Uterus (tissue), 2 donors: ENCODE measurements at regions not wholly inside any gene's neighbourhood (a gene's known extent, or its start where the extent isn't known, plus 50 kb on each side); places are given as distances from the start of the nearest gene placed in this dataset.

Source experiments
- POLR2A ChIP-seq, 2 donors: fragments of 450-650 bp; IDR thresholded peaks; one replicate each; pipeline ENCODE4 v1.6.1; 2016; ENCODE audit warnings: antibody characterized with exemption in 2 of 2, mild to moderate bottlenecking in 1 of 2, moderate library complexity in 1 of 2
- TF ChIP-seq, protein P1 (sequence below), 4 experiments: fragments of 200-600 bp in 2 of 4; fragments of 450-650 bp in 2 of 4; sonication (generic) in 2 of 4; IDR thresholded peaks; one replicate each; pipeline ENCODE4 v1.5.1; 2016 to 2019; ENCODE audit warnings: antibody characterized with exemption in 4 of 4, mild to moderate bottlenecking in 2 of 4, moderate library complexity in 1 of 4

DNA sequence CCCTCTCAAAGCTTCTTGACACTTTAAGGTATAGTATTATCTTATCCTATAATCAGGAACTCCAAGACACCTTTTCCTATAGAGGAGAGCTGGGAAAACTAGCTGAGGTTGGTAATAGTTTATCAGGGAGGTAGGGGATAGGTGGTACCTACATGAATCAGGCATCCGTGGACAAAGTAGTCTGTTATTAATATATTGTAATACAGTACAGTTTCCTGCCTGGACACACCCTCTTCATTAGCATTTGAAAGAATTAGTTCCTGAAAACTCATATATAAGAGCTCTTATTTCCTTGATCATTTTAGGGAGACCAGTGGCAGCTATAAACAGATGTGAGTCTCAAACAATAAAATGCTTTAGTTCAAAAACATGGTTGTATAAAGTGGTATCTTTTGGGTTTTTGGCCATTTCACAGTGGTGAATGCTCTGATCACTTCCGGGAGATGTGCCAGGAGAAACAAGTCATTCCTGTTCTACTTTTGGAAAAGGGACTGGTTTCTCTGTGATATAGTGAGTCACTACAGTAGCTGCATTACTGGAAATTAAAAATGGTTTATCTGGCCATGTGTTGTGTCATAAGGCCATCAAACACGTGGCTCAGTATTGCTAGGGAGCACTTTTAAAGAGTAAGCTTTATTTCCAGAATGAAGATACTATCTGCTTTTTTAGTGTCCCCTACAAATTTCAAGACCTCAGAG, 98.1 kb downstream of the KLRB1 start:
- TF ChIP-seq, protein P1, sequence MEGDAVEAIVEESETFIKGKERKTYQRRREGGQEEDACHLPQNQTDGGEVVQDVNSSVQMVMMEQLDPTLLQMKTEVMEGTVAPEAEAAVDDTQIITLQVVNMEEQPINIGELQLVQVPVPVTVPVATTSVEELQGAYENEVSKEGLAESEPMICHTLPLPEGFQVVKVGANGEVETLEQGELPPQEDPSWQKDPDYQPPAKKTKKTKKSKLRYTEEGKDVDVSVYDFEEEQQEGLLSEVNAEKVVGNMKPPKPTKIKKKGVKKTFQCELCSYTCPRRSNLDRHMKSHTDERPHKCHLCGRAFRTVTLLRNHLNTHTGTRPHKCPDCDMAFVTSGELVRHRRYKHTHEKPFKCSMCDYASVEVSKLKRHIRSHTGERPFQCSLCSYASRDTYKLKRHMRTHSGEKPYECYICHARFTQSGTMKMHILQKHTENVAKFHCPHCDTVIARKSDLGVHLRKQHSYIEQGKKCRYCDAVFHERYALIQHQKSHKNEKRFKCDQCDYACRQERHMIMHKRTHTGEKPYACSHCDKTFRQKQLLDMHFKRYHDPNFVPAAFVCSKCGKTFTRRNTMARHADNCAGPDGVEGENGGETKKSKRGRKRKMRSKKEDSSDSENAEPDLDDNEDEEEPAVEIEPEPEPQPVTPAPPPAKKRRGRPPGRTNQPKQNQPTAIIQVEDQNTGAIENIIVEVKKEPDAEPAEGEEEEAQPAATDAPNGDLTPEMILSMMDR (IDR thresholded peaks at IDR 0.05), result no peak
- TF ChIP-seq POLR2A (IDR thresholded peaks at IDR 0.05), result no peak
